ENCODE measurements at regions not wholly inside any gene's neighbourhood (a gene's known extent, or its start where the extent isn't known, plus 50 kb on each side); places are given as distances from the start of the nearest gene placed in this dataset.

- no peak for TF ChIP-seq CTCF (IDR thresholded peaks at IDR 0.05; ENCODE audit: insufficient read depth, low read depth, low read length, missing control alignments)
- no peak overlapping the region for H3K4me3 ChIP-seq (ENCODE audit: low read depth, low read length)
- DNase-seq (ENCODE audit: low read depth): no peak
Observed at GRCh38 chr3:59285560-59285959, 235.7 kb upstream of the CFAP20DC start.

- TF ChIP-seq CTCF (IDR thresholded peaks at IDR 0.05; ENCODE audit: insufficient read depth, low read depth, low read length, missing control alignments): no peak
- DNase-seq (ENCODE audit: low read depth): no peak
- H3K4me3 ChIP-seq (ENCODE audit: low read depth, low read length): no peak overlapping the region
Observed at GRCh38 chr3:59284926-59285325, 235.1 kb upstream of the CFAP20DC start.

- DNase-seq (ENCODE audit: low read depth): no peak
- no peak overlapping the region for H3K4me3 ChIP-seq (ENCODE audit: low read depth, low read length)
- TF ChIP-seq CTCF (IDR thresholded peaks at IDR 0.05; ENCODE audit: insufficient read depth, low read depth, low read length, missing control alignments): no peak
Observed at GRCh38 chr3:59280113-59280512, 230.3 kb upstream of the CFAP20DC start.

- DNase-seq (ENCODE audit: low read depth): no peak
- TF ChIP-seq CTCF (IDR thresholded peaks at IDR 0.05; ENCODE audit: insufficient read depth, low read depth, low read length, missing control alignments): no peak
- no peak overlapping the region for H3K4me3 ChIP-seq (ENCODE audit: low read depth, low read length)
Observed at GRCh38 chr3:59277816-59278215, 228.0 kb upstream of the CFAP20DC start.

GRCh38 chr3:59277201-59277600 lies 227.4 kb upstream of the CFAP20DC start:
- no peak for TF ChIP-seq CTCF (IDR thresholded peaks at IDR 0.05; ENCODE audit: insufficient read depth, low read depth, low read length, missing control alignments)
- DNase-seq (ENCODE audit: low read depth): no peak
- H3K4me3 ChIP-seq (ENCODE audit: low read depth, low read length): no peak overlapping the region

GRCh38 chr3:59273976-59274375 lies 224.2 kb upstream of the CFAP20DC start:
- H3K4me3 ChIP-seq (ENCODE audit: low read depth, low read length): no peak overlapping the region
- TF ChIP-seq CTCF (IDR thresholded peaks at IDR 0.05; ENCODE audit: insufficient read depth, low read depth, low read length, missing control alignments): no peak
- no peak for DNase-seq (ENCODE audit: low read depth)

- TF ChIP-seq CTCF (IDR thresholded peaks at IDR 0.05; ENCODE audit: insufficient read depth, low read depth, low read length, missing control alignments): no peak
- no peak overlapping the region for H3K4me3 ChIP-seq (ENCODE audit: low read depth, low read length)
- DNase-seq (ENCODE audit: low read depth): no peak
Observed at GRCh38 chr3:59271971-59272370, 222.1 kb upstream of the CFAP20DC start.

All from GM12865 (cell line).